Colonic mucosa (tissue), 4 donors: ENCODE measurements at regions not wholly inside any gene's neighbourhood (a gene's known extent, or its start where the extent isn't known, plus 50 kb on each side); places are given as distances from the start of the nearest gene placed in this dataset.

Source experiments
- DNase-seq: peaks from one replicate; pipeline ENCODE4 v3.0.0-alpha.2; 2020
- H3K27ac ChIP-seq: fragments of 200-600 bp; one replicate; pipeline ENCODE4 v1.8.0; 2021
- H3K27me3 ChIP-seq: fragments of 200-600 bp; one replicate; pipeline ENCODE4 v1.8.0; 2021
- H3K36me3 ChIP-seq: fragments of 200-600 bp; one replicate; pipeline ENCODE4 v1.8.0; 2021
- H3K4me1 ChIP-seq: fragments of 200-600 bp; one replicate; pipeline ENCODE4 v1.8.0; 2021; ENCODE audit warnings: mild to moderate bottlenecking
- H3K4me3 ChIP-seq: fragments of 200-600 bp; one replicate; pipeline ENCODE4 v1.8.0; 2021
- H3K9ac ChIP-seq, 2 donors: one replicate each; pipeline ENCODE4 v1.7.0; 2013; ENCODE audit warnings: control low read depth in 2 of 2, low read depth in 2 of 2, low read length in 2 of 2
- H3K9me3 ChIP-seq: fragments of 200-600 bp; one replicate; pipeline ENCODE4 v1.8.0; 2021
- intact Hi-C: fragments of 100-400 bp; cut with DNase I; formaldehyde crosslinking; loops from one replicate; pipeline ENCODE4 v1.14.1; 2022
- TF ChIP-seq, protein P1 (sequence below): fragments of 200-600 bp; IDR thresholded peaks from one replicate; pipeline ENCODE4 v1.8.0; 2022; ENCODE audit warnings: antibody characterized with exemption, mild to moderate bottlenecking
- donor health status: healthy.
- donor health status: DM: no; HTN: no; CAD: no.
- donor health status: DM: no; HTN: no; CAD: no.

DNA sequence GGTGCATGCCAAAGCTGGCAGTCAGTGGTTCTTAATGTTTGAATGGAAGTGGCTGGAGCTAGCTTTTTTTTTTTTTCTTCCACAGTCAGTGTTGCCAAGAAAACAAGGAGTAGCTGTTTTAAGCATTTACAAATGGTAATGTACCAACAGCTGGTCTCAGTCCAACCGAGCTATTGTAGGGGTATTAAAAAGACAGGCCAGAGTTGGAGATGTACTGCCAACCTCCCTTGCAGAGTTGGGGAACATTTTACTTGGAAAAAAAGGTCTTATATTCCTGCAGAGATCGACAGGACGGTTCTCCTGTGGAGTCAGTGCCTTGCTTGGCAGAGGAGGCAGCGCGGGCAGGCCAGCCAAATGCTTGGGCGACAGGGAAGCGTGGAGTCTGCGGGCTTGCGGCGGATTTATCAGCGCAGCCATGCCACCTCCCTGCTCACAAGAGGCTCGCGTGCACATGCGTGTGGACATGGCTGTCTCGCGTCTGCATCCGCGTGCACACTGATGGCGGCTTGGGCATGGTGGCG is 338.1 kb downstream of the RPS6KC1 start:
- H3K27me3 ChIP-seq: no peaks in the 10 kb centered on the region

DNA sequence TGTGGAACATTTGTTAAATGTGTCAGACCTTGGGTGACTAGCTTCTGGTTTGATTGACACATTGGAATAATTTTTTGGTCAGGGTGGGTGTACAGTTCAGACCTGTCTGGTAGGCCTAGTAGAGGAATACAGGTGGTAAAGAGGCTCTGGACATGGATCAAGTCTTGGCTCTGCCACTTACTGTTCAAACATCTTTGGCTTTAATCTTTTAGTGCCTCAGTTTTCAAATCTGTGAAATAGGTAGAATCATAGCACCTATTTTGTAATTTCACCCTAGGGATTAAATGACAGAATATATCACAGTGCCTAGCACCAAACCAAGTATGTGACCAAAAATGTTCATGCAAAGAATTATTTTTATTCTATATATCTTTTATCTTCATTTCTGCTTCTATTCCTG is 340.4 kb downstream of the RPS6KC1 start:
- Histone ChIP-seq H3K27ac (no peak overlapping the region), H3K4me1 (no peaks in the 10 kb centered on the region), H3K27me3 (no peaks in the 10 kb centered on the region), H3K9ac (no peak overlapping the region), H3K36me3 (no peaks in the 10 kb centered on the region), H3K4me3 (no peak overlapping the region), H3K9me3 (no peaks in the 10 kb centered on the region)
- TF ChIP-seq, protein P1, sequence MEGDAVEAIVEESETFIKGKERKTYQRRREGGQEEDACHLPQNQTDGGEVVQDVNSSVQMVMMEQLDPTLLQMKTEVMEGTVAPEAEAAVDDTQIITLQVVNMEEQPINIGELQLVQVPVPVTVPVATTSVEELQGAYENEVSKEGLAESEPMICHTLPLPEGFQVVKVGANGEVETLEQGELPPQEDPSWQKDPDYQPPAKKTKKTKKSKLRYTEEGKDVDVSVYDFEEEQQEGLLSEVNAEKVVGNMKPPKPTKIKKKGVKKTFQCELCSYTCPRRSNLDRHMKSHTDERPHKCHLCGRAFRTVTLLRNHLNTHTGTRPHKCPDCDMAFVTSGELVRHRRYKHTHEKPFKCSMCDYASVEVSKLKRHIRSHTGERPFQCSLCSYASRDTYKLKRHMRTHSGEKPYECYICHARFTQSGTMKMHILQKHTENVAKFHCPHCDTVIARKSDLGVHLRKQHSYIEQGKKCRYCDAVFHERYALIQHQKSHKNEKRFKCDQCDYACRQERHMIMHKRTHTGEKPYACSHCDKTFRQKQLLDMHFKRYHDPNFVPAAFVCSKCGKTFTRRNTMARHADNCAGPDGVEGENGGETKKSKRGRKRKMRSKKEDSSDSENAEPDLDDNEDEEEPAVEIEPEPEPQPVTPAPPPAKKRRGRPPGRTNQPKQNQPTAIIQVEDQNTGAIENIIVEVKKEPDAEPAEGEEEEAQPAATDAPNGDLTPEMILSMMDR: no peak
- DNase-seq: no peak
- intact Hi-C loops: no loop called here

More for the DNA sequence above, 338.1 kb downstream of the RPS6KC1 start:
- Histone ChIP-seq H3K4me3 (no peak overlapping the region), H3K27ac (no peak overlapping the region), H3K36me3 (no peaks in the 10 kb centered on the region), H3K9me3 (no peaks in the 10 kb centered on the region), H3K4me1 (no peaks in the 10 kb centered on the region), H3K9ac (no peak overlapping the region)
- TF ChIP-seq, protein P1: no peak
- intact Hi-C loops: no loop called here
- no peak for DNase-seq

DNA sequence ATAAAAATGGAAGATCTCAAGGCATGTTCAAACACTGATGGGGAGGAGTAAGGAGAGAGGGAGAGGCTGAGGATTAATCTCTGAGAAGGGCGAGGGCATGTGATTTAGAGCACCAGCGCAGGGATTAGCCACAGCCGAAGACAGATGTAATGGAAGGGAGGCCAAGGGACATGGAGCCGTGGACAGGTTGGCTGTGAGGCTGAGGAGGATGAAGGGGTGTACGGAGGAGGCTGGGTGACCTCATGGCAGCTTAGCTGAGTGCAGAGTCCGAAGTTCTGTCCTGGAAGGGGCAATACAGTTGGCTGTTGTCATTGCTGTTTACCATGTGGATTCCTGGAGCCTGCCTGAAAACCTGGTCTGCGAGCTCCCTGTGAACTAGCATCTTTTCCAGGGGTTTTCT is 342.8 kb downstream of the RPS6KC1 start:
- H3K27me3 ChIP-seq: no peaks in the 10 kb centered on the region
- H3K9ac ChIP-seq: no peak overlapping the region
- intact Hi-C loops: no loop called here
- no peaks in the 10 kb centered on the region for H3K36me3 ChIP-seq
- no peaks in the 10 kb centered on the region for H3K4me1 ChIP-seq
- H3K27ac ChIP-seq: no peak overlapping the region
- no peak for DNase-seq
- H3K4me3 ChIP-seq: no peak overlapping the region
- TF ChIP-seq, protein P1: no peak
- H3K9me3 ChIP-seq: no peaks in the 10 kb centered on the region

DNA sequence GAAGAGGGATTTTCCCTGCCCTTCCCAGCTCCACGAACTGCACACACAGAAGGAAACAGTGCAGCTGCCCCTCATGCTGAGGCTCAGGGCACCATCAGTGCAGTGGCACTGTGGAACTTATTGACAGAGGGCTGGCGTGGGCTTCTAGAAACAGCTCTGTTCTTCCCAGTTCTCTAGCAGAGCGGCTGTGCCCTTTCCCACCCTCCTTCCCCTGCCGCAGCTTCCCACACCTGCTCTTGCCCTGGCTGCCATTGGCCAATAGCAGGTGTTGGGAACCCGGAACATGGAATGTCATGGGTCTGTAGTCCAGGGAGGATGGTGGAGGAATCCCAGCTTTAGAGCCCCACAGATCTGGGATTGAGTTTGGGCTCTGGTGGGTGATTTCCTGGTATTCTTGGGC is 343.8 kb downstream of the RPS6KC1 start:
- Histone ChIP-seq H3K27me3 (no peaks in the 10 kb centered on the region), H3K9me3 (no peaks in the 10 kb centered on the region)
- intact Hi-C loops: no loop called here

DNA sequence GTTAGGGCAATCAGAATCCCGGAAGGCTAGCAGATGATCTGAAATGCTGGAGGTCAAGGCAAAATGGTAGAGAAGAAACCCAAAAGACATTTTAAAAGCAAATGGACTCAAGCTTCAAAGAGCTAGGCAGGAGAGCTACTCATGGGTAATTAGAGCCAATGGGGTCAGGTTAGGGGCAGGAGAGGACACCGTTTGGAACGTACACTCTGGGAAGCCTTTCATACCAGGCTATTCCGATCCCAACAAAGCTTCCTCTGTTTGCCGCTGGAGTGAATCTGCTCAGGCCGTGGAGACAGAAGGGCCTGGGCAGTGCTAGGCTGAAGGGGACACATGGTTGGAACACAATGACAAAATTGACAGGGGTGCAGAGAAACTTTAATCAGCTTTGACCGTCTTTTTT is 346.6 kb downstream of the RPS6KC1 start:
- DNase-seq: no peak
- no peak overlapping the region for H3K9ac ChIP-seq
- intact Hi-C loops: no loop called here
- no peaks in the 10 kb centered on the region for H3K27me3 ChIP-seq
- no peaks in the 10 kb centered on the region for H3K36me3 ChIP-seq
- no peaks in the 10 kb centered on the region for H3K4me1 ChIP-seq
- no peak overlapping the region for H3K27ac ChIP-seq
- H3K9me3 ChIP-seq: no peaks in the 10 kb centered on the region
- H3K4me3 ChIP-seq: no peak overlapping the region
- TF ChIP-seq, protein P1: no peak

More for the DNA sequence above, 343.8 kb downstream of the RPS6KC1 start:
- no peak for DNase-seq
- TF ChIP-seq, protein P1: no peak
- no peak overlapping the region for H3K4me3 ChIP-seq
- no peaks in the 10 kb centered on the region for H3K36me3 ChIP-seq
- no peak overlapping the region for H3K27ac ChIP-seq
- no peaks in the 10 kb centered on the region for H3K4me1 ChIP-seq
- no peak overlapping the region for H3K9ac ChIP-seq
